Activated CD8-positive, alpha-beta T cell treated with anti-CD3 and anti-CD28 coated beads, Interleukin-2, amount 10 ng/mL, durations not matched to agents 7 days and 5 days (primary cell): ENCODE measurements at regions not wholly inside any gene's neighbourhood (a gene's known extent, or its start where the extent isn't known, plus 50 kb on each side); places are given as distances from the start of the nearest gene placed in this dataset.

Source experiments
- ATAC-seq: fragments of 150-1000 bp; cut with Tn5 transposase; one replicate; pipeline ENCODE4 v1.10.0; 2021; ENCODE audit warnings: moderate library complexity
- CTCF ChIA-PET: fragments of 350-600 bp; sonication (Branson Sonifier 250); formaldehyde crosslinking; loops from one replicate; lab custom pipeline; 2021; ENCODE audit warnings: antibody characterized with exemption; lab: Charles Lee
- POLR2A ChIA-PET: fragments of 350-600 bp; sonication (Branson Sonifier 250); formaldehyde crosslinking; loops from one replicate; lab custom pipeline; 2021; ENCODE audit warnings: antibody characterized with exemption; lab: Charles Lee
- DNase-seq: peaks from one replicate; pipeline ENCODE4 v3.0.0-alpha.2; 2020
- H3K27ac Mint-ChIP-seq: one replicate; pipeline ENCODE4 v1.8.0; 2021; ENCODE audit warnings: mild to moderate bottlenecking, mixed read lengths
- H3K27me3 Mint-ChIP-seq: one replicate; pipeline ENCODE4 v1.8.0; 2021; ENCODE audit warnings: low read depth, mixed read lengths
- H3K36me3 Mint-ChIP-seq: one replicate; pipeline ENCODE4 v1.8.0; 2021; ENCODE audit warnings: low read depth, mixed read lengths
- H3K4me1 Mint-ChIP-seq: one replicate; pipeline ENCODE4 v1.8.0; 2021; ENCODE audit warnings: low read depth, mixed read lengths
- H3K4me3 Mint-ChIP-seq: one replicate; pipeline ENCODE4 v1.8.0; 2021; ENCODE audit warnings: mild to moderate bottlenecking, mixed read lengths
- H3K9me3 Mint-ChIP-seq: one replicate; pipeline ENCODE4 v1.8.0; 2022; ENCODE audit warnings: mixed read lengths; ENCODE audit not compliant: insufficient read depth

DNA sequence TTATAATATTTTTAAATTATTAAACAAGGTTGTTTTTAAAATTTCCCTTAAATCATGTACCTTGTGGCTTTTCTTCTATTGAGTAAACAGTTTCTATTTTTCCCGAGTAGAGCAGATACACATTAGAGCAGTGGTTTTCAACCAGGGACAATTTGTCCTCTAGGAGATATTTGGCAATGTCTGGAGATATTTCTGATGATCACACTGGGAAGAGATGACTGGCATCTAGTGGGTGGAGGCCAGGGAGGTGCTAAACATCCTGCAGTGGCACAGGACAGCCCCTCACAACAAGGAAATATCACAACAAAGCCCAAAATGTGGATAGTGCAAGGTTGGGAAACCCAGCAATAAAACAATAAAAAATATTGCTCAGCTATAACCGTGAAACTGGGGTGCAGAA, 113.0 kb upstream of the PTPRG start:
- CTCF ChIA-PET, result no interaction called here
- ATAC-seq (no peak), DNase-seq (no peak)
- Mint-ChIP-seq H3K4me1 (no peaks in the 10 kb centered on the region), H3K27me3 (no peaks in the 10 kb centered on the region), H3K9me3 (no peaks in the 10 kb centered on the region), H3K4me3 (no peak overlapping the region), H3K36me3 (no peaks in the 10 kb centered on the region), H3K27ac (no peak overlapping the region)
- POLR2A ChIA-PET, result no interaction called here

DNA sequence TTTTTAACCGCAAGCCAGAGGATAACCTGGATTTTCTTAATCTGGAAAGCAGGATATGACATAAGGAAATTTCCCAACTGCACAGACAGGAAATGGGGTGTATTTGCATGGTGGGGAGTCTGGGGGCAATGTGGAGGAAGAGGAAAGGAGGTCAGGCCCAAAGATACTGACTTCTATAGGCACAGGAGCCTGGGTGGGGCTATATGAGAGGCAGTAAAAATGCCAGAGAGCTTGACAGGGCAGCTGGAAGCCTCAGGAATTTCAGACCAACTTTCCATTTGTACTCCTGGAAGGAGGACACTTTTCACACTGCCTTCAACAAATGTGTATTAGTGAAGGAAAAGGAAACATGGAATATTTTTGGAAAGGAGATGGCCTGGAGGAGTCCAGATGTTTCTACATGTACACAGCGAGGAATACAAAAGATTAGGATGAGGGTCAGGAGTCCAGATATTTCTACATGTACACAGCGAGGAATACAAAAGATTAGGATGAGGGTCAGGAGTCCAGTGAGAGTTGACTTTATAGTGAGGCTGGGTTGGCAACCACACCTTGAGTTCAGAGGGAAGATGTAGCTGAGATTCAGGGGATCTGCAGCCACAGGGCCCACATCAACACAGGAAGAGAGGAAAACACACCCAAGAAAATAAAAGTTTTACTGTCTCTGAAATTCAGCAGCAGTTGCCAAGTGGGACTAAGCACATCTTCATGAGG, 111.9 kb upstream of the PTPRG start:
- no peak for ATAC-seq
- CTCF ChIA-PET, result no interaction called here
- POLR2A ChIA-PET, result no interaction called here

DNA sequence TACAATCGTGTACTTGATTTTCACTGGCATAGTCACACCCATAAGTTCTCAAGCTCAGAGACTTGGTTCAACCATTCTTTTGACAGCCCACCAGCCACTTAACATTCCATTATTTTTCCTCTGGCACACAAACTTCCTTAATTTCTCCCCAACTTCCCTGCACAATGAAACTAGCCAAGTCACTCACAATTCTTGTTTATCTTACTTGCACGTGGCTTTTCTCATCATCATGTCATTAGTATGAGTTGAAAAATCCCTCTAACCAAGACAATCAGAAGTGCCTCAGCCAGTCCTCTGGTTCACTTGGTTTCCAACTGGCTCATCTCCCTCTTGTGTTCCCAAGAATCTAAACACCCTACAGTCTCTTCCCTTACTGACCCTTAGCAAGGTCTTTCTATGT, 110.5 kb upstream of the PTPRG start:
- CTCF ChIA-PET, result no interaction called here
- H3K4me3 Mint-ChIP-seq, result no peak overlapping the region
- DNase-seq (no peak), ATAC-seq (no peak)
- POLR2A ChIA-PET, result no interaction called here
- no peaks in the 10 kb centered on the region for H3K27me3 Mint-ChIP-seq
- H3K36me3 Mint-ChIP-seq, result no peaks in the 10 kb centered on the region
- no peaks in the 10 kb centered on the region for H3K4me1 Mint-ChIP-seq
- no peak overlapping the region for H3K27ac Mint-ChIP-seq
- H3K9me3 Mint-ChIP-seq, result no peaks in the 10 kb centered on the region

More for the DNA sequence above, 111.9 kb upstream of the PTPRG start:
- Mint-ChIP-seq H3K27me3 (no peaks in the 10 kb centered on the region), H3K4me1 (no peaks in the 10 kb centered on the region), H3K4me3 (no peak overlapping the region), H3K36me3 (no peaks in the 10 kb centered on the region), H3K27ac (no peak overlapping the region), H3K9me3 (no peaks in the 10 kb centered on the region)
- no peak for DNase-seq

DNA sequence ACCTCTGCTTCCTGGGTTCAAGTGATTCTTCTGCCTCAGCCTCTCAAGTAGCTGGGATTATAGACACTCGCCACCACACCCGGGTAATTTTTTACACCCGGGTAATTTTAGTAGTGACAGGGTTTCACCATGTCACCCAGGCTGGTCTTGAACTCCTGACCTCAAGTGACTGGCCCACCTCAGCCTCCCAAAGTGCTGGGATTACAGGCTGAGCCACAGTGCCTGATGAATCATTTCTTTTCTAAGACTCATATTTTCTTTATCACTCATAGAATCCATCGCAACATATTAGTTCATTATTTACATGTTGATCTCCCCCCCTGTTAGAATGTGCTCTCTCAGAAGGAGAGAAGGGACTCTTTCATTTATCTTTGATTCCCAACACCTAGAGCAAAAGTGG, 109.5 kb upstream of the PTPRG start:
- Mint-ChIP-seq H3K36me3 (no peaks in the 10 kb centered on the region), H3K27me3 (no peaks in the 10 kb centered on the region), H3K4me3 (no peak overlapping the region), H3K9me3 (no peaks in the 10 kb centered on the region), H3K27ac (no peak overlapping the region), H3K4me1 (no peaks in the 10 kb centered on the region)
- CTCF ChIA-PET, result no interaction called here
- POLR2A ChIA-PET, result no interaction called here
- DNase-seq (no peak), ATAC-seq (no peak)

DNA sequence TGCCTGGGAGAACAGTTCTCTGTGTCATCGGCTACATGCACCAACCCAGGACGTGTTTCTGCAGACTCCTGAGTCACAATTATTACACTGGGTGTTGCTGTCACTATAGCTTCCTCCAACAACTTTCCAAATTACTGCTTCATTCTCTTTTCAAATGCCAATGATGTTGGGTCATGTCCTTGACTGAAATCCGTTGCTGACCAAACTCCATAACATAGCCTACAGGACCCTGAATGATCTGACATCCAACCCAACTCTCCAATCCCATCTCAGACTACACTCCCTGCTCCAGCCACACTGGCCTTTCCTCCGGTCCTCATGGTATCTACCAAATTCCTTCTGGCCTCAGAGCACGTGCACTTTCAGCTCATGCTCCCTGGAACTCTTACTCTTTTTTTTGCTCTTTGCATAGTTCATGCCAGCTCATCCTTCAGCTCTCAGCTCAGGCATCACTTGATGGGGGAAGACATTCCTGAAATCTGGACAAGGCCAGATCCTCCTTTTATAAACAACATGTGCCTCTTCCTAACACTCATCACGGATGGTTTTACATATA, 108.8 kb upstream of the PTPRG start:
- ChIA-PET POLR2A (no interaction called here), CTCF (no interaction called here)
- DNase-seq, result no peak
- no peak for ATAC-seq
- H3K27ac Mint-ChIP-seq, result no peak overlapping the region
- H3K36me3 Mint-ChIP-seq, result no peaks in the 10 kb centered on the region
- H3K9me3 Mint-ChIP-seq, result no peaks in the 10 kb centered on the region
- no peaks in the 10 kb centered on the region for H3K27me3 Mint-ChIP-seq
- H3K4me3 Mint-ChIP-seq, result no peak overlapping the region
- H3K4me1 Mint-ChIP-seq, result no peaks in the 10 kb centered on the region

DNA sequence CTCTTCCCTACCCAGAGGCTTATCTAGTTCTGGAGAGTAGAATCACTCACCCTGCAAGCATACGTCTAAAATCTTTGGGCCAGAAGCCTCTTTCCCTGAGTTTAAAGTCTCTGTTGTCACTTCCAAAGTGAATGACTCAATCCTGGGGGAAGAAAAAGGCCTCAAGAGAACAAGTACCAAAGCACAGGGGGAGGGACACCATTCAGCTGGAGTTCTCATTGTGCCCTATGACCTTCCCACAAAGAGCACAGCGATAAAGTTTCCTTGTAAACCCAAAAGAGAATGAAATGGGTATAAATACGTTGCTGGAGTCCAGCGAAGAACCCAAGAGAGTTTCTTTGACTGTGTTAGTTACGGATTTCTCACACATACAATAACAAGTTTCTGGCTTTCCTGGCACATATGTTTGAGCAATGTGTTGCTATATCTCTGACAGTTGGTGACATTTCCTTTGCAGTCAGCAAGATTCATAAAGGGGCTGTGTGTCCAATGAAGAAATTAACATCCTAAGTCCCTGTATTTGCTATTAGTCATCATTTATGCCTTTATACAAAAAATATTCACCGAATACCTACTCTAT, 107.3 kb upstream of the PTPRG start:
- Mint-ChIP-seq H3K4me1 (no peaks in the 10 kb centered on the region), H3K4me3 (no peak overlapping the region), H3K27me3 (no peaks in the 10 kb centered on the region), H3K9me3 (peaks cover 3% of the 10 kb centered on the region), H3K27ac (no peak overlapping the region), H3K36me3 (no peaks in the 10 kb centered on the region)
- POLR2A ChIA-PET, result no interaction called here
- DNase-seq (no peak), ATAC-seq (no peak)
- CTCF ChIA-PET, result no interaction called here

DNA sequence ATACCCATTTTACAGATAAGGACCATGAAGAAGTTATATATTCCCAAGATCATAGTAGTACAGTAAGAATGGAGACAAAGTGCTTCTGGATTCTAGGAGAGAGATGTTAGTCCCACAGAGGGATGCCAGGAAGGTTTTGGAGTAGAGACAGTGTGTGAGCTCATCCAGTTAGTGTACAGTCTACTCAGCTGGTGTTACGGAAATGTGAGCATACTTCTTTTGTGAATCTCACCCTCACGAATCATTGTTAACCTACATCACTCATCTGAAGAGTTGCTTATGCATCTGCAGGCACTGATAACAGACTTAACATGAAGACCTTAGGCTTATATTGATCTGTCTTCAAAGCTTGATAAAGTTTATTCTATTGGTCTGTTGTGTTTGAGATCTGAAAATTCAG, 106.6 kb upstream of the PTPRG start:
- ATAC-seq (no peak), DNase-seq (no peak)
- CTCF ChIA-PET, result no interaction called here
- POLR2A ChIA-PET, result no interaction called here
- no peaks in the 10 kb centered on the region for H3K27me3 Mint-ChIP-seq
- H3K9me3 Mint-ChIP-seq, result peaks cover 6% of the 10 kb centered on the region
- H3K4me3 Mint-ChIP-seq, result no peak overlapping the region
- H3K4me1 Mint-ChIP-seq, result no peaks in the 10 kb centered on the region
- no peaks in the 10 kb centered on the region for H3K36me3 Mint-ChIP-seq
- H3K27ac Mint-ChIP-seq, result no peak overlapping the region

DNA sequence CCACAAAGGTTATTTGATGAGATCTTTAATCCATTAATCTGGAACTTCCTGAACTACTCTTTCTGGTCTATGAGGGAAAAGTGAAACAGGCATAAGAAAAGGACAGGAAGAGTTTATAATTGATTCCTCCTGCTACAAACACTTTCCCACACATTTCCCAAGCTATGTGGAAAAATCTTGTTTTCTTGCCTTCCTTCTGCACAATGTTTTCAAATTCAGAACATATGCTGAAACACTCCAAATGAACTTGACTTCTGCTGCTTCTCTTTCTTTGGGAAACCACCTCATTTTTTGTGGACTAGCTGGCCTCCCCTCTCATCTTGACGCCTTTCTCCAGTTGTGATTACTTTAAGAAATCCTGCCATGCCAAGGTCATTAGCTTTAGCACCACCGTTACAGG, 100.7 kb upstream of the PTPRG start:
- ChIA-PET CTCF (no interaction called here), POLR2A (no interaction called here)
- ATAC-seq, result no peak
- no peak overlapping the region for H3K4me3 Mint-ChIP-seq
- no peaks in the 10 kb centered on the region for H3K27me3 Mint-ChIP-seq
- no peaks in the 10 kb centered on the region for H3K36me3 Mint-ChIP-seq
- H3K9me3 Mint-ChIP-seq, result peaks cover 6% of the 10 kb centered on the region
- no peaks in the 10 kb centered on the region for H3K4me1 Mint-ChIP-seq
- no peak for DNase-seq
- H3K27ac Mint-ChIP-seq, result no peak overlapping the region

DNA sequence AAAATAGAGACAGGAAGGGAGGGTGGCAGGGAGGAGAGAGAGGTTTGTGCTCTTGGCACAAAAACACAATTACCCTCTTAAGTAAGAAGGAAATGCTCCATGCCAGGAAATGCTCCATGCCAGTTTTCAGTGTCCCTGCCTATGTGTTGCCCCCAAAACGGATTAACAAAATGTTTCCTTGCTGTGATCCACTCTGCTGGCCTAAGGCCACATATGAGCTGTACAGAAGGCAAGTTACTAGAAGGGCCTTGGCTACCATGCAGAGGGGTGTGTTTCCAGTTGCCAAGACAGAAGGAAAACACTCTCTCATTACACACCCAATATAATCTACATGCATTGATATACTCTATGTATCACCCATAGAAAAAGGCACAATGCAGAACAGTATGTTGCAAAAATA, 98.2 kb upstream of the PTPRG start:
- no peak overlapping the region for H3K4me3 Mint-ChIP-seq
- H3K27ac Mint-ChIP-seq, result no peak overlapping the region
- ChIA-PET POLR2A (no interaction called here), CTCF (no interaction called here)
- H3K27me3 Mint-ChIP-seq, result no peaks in the 10 kb centered on the region
- DNase-seq (no peak), ATAC-seq (no peak)
- peaks cover 6% of the 10 kb centered on the region for H3K9me3 Mint-ChIP-seq
- H3K36me3 Mint-ChIP-seq, result no peaks in the 10 kb centered on the region
- no peaks in the 10 kb centered on the region for H3K4me1 Mint-ChIP-seq

DNA sequence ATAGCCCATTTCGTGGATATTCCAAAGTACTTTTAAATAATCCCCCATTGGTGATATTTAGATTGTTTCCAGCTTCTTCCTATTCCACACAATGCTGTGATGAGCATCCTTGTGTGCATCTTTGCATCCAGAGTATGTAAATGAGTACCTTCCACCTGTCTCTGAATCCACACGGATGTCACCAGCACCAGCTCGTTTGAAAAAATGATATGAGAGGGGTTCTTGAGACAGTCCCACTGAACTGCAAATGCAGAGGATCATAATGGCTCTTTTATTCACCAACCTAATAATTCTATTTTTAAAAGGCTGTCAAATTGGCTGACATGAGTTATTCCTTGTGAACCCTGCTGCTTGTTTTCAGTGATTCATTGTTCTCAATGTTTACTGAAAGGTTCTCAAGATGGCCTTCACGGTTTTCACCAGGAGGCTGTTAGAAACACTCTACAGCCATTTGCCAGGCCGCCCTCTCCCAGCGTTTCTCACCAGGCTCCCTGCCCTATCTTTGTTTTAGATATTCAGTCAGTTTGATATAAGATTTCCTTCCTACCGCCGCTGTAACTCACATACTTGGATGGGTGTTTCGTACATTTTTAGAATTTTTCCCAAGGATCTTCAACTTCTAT, 96.7 kb upstream of the PTPRG start:
- DNase-seq (no peak), ATAC-seq (no peak)
- H3K4me3 Mint-ChIP-seq, result no peak overlapping the region
- no peak overlapping the region for H3K27ac Mint-ChIP-seq
- no peaks in the 10 kb centered on the region for H3K4me1 Mint-ChIP-seq
- H3K9me3 Mint-ChIP-seq, result no peaks in the 10 kb centered on the region
- ChIA-PET POLR2A (no interaction called here), CTCF (no interaction called here)
- no peaks in the 10 kb centered on the region for H3K36me3 Mint-ChIP-seq
- H3K27me3 Mint-ChIP-seq, result no peaks in the 10 kb centered on the region

DNA sequence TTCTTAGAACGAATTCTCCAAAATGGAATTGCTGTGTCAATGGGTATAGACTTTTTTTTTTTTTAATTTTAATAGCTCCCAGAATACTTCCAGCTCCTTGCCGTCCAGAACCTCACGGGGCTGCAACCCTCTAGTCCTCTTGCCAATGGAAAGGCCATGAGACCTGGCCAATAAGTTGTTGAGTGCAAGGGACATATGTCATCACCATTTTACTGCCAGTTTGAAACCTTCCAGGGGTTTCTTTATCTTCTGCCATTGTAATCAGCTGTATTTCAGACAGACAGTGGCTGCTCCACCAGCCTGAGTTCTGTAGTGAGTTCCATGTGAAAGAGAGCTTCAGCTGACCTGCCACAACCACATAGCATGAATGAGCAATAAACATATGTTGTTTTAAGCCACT, 95.0 kb upstream of the PTPRG start:
- ATAC-seq, result no peak
- Mint-ChIP-seq H3K4me3 (no peak overlapping the region), H3K27me3 (no peaks in the 10 kb centered on the region)

DNA sequence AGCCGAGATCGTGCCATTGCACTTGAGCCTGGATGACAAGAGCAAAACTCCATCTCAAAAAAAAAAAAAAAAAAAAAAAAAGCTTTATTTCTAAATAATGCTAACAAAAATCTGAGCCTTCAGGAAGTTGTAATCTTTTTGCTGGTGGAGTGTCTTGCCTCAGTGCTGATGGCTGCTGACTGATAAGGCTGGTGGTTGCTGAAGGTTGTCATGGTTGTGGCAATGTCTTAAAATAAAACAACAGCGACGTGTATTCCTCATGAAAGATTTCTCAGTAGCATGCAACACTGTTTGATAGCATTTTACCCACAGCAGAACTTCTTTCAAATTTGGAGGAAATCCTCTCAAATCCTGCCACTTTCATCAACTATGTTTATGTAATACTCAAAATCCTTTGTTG, 77.4 kb upstream of the PTPRG start:
- Mint-ChIP-seq H3K4me3 (no peak overlapping the region), H3K4me1 (no peaks in the 10 kb centered on the region)

More for the DNA sequence above, 95.0 kb upstream of the PTPRG start:
- Mint-ChIP-seq H3K9me3 (no peaks in the 10 kb centered on the region), H3K36me3 (no peaks in the 10 kb centered on the region), H3K27ac (no peak overlapping the region), H3K4me1 (no peaks in the 10 kb centered on the region)
- ChIA-PET POLR2A (no interaction called here), CTCF (no interaction called here)
- DNase-seq, result no peak

More for the DNA sequence above, 77.4 kb upstream of the PTPRG start:
- POLR2A ChIA-PET, result no interaction called here
- no peak overlapping the region for H3K27ac Mint-ChIP-seq
- no peaks in the 10 kb centered on the region for H3K27me3 Mint-ChIP-seq
- DNase-seq, result no peak
- CTCF ChIA-PET, result no interaction called here
- no peaks in the 10 kb centered on the region for H3K36me3 Mint-ChIP-seq
- no peaks in the 10 kb centered on the region for H3K9me3 Mint-ChIP-seq
- no peak for ATAC-seq
